ENCODE measurements at regions not wholly inside any gene's neighbourhood (a gene's known extent, or its start where the extent isn't known, plus 50 kb on each side); places are given as distances from the start of the nearest gene placed in this dataset.

DNA sequence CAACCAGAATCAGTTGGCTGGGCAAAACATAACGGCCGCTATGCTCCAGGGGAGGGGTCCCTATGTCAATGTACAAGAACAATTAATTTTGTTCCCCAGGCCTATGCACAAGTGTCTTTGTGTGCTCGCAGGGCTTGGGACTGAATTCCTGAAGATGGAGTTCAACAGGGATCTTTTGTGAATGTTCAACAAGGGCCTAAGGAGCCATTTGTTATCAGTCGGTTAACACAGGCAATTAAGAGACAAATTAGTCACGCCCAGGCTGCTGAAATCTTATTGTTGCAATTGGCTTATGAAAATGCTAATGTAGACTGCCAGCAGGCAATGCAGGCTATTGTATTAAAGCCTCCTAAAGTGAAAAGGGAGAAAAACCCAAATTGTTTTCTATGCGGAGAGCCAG lies 117.5 kb downstream of the ZNF429 start:
- no peak for TF ChIP-seq EZH2 (IDR thresholded peaks at IDR 0.05; ENCODE audit: borderline replicate concordance, low read length)
- TF ChIP-seq, protein P1, sequence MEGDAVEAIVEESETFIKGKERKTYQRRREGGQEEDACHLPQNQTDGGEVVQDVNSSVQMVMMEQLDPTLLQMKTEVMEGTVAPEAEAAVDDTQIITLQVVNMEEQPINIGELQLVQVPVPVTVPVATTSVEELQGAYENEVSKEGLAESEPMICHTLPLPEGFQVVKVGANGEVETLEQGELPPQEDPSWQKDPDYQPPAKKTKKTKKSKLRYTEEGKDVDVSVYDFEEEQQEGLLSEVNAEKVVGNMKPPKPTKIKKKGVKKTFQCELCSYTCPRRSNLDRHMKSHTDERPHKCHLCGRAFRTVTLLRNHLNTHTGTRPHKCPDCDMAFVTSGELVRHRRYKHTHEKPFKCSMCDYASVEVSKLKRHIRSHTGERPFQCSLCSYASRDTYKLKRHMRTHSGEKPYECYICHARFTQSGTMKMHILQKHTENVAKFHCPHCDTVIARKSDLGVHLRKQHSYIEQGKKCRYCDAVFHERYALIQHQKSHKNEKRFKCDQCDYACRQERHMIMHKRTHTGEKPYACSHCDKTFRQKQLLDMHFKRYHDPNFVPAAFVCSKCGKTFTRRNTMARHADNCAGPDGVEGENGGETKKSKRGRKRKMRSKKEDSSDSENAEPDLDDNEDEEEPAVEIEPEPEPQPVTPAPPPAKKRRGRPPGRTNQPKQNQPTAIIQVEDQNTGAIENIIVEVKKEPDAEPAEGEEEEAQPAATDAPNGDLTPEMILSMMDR (conservative IDR thresholded peaks at IDR 0.05 in 1 of 2, IDR thresholded peaks at IDR 0.05 in 1 of 2; ENCODE audit: extremely low read depth in 1 of 2, insufficient read depth in 1 of 2, low read depth in 1 of 2, low read length in 2 of 2), result no peak
